ENCODE measurements at regions not wholly inside any gene's neighbourhood (a gene's known extent, or its start where the extent isn't known, plus 50 kb on each side); places are given as distances from the start of the nearest gene placed in this dataset.

DNA sequence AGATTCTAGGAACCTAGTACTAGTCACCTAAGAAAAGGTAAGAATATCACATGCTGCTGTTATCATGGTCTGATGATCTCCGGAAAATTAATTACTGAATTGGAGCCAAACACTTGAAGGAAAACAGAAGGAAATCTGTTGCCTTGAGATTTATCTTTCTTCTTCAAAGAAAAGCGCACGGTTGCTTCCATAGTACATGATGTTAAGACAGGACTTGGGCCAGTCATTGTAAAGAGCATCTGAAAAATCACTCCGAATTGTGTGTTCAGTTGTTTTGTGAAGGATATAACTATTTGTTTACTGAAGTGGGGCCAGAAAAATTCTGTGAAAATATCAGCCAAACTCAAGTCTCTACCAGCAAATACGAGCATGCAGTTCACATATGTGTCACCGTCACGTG, 134.9 kb upstream of the FOXN3 start:
- TF ChIP-seq, protein P1, sequence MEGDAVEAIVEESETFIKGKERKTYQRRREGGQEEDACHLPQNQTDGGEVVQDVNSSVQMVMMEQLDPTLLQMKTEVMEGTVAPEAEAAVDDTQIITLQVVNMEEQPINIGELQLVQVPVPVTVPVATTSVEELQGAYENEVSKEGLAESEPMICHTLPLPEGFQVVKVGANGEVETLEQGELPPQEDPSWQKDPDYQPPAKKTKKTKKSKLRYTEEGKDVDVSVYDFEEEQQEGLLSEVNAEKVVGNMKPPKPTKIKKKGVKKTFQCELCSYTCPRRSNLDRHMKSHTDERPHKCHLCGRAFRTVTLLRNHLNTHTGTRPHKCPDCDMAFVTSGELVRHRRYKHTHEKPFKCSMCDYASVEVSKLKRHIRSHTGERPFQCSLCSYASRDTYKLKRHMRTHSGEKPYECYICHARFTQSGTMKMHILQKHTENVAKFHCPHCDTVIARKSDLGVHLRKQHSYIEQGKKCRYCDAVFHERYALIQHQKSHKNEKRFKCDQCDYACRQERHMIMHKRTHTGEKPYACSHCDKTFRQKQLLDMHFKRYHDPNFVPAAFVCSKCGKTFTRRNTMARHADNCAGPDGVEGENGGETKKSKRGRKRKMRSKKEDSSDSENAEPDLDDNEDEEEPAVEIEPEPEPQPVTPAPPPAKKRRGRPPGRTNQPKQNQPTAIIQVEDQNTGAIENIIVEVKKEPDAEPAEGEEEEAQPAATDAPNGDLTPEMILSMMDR (conservative IDR thresholded peaks at IDR 0.05; ENCODE audit: low read depth, low read length), result no peak
- TF ChIP-seq EZH2 (IDR thresholded peaks at IDR 0.05; ENCODE audit: borderline replicate concordance, low read depth, low read length, poor library complexity, severe bottlenecking), result no peak
